Transverse colon (tissue), 4 donors: ENCODE measurements at regions not wholly inside any gene's neighbourhood (a gene's known extent, or its start where the extent isn't known, plus 50 kb on each side); places are given as distances from the start of the nearest gene placed in this dataset.

ENCODE experiments used
- EP300 ChIP-seq: sonication (generic); formaldehyde crosslinking; IDR thresholded peaks from one replicate; pipeline ENCODE4 v1.6.1; 2017; ENCODE audit warnings: antibody characterized with exemption, low read depth
- POLR2A ChIP-seq: fragments of 450-650 bp; IDR thresholded peaks from one replicate; pipeline ENCODE4 v1.6.1; 2016; ENCODE audit warnings: antibody characterized with exemption, mild to moderate bottlenecking, moderate library complexity
- POLR2AphosphoS5 ChIP-seq, 3 donors: sonication (generic); formaldehyde crosslinking; IDR thresholded peaks; one replicate each; pipeline ENCODE4 v1.6.1; 2016; ENCODE audit warnings: antibody characterized with exemption in 3 of 3
- TF ChIP-seq, protein P1 (sequence below), 5 experiments: fragments of 200-600 bp in 3 of 5; fragments of 450-650 bp in 2 of 5; sonication (generic) in 3 of 5; IDR thresholded peaks; 1 replicate in 2 of 5; 2 replicates in 3 of 5; pipeline ENCODE4 v1.5.1; 2016 to 2017; ENCODE audit warnings: antibody characterized with exemption in 5 of 5, inconsistent platforms in 3 of 5, mild to moderate bottlenecking in 2 of 5, moderate library complexity in 1 of 5

GRCh38 chr2:117087535-117088291 lies 726.8 kb upstream of the DDX18 start:
- TF ChIP-seq, protein P1, sequence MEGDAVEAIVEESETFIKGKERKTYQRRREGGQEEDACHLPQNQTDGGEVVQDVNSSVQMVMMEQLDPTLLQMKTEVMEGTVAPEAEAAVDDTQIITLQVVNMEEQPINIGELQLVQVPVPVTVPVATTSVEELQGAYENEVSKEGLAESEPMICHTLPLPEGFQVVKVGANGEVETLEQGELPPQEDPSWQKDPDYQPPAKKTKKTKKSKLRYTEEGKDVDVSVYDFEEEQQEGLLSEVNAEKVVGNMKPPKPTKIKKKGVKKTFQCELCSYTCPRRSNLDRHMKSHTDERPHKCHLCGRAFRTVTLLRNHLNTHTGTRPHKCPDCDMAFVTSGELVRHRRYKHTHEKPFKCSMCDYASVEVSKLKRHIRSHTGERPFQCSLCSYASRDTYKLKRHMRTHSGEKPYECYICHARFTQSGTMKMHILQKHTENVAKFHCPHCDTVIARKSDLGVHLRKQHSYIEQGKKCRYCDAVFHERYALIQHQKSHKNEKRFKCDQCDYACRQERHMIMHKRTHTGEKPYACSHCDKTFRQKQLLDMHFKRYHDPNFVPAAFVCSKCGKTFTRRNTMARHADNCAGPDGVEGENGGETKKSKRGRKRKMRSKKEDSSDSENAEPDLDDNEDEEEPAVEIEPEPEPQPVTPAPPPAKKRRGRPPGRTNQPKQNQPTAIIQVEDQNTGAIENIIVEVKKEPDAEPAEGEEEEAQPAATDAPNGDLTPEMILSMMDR (IDR thresholded peaks at IDR 0.05), result no peak
- no peak for TF ChIP-seq EP300
- no peak for TF ChIP-seq POLR2AphosphoS5 (IDR thresholded peaks at IDR 0.05)
- no peak for TF ChIP-seq POLR2A
